NCI-H226 (cell line): ENCODE measurements at regions not wholly inside any gene's neighbourhood (a gene's known extent, or its start where the extent isn't known, plus 50 kb on each side); places are given as distances from the start of the nearest gene placed in this dataset.
"Not testable (repeated sequence)": the region's sequence is repeated elsewhere in the genome, so short reads cannot be mapped to it uniquely, and the experiment has no call there.

Source experiments
- DNase-seq: peaks from one replicate; pipeline ENCODE4 v3.0.0-alpha.2; 2015

GRCh38 chr13:81080911-81081454 is 740.1 kb upstream of the SPRY2 start:
- no peak for DNase-seq

GRCh38 chr13:81078048-81078447 is 737.1 kb upstream of the SPRY2 start:
- no peak for DNase-seq

GRCh38 chr13:81069822-81070221 is 728.9 kb upstream of the SPRY2 start:
- not testable (repeated sequence) for DNase-seq

GRCh38 chr13:81058916-81059290 is 718.0 kb upstream of the SPRY2 start:
- DNase-seq, result peak; percentile 22

GRCh38 chr13:81058211-81058915 is 717.4 kb upstream of the SPRY2 start:
- no peak for DNase-seq

- DNase-seq, result no peak
Observed at GRCh38 chr13:81051873-81052272, 710.9 kb upstream of the SPRY2 start.

GRCh38 chr13:81048026-81048461 is 707.1 kb upstream of the SPRY2 start:
- no peak for DNase-seq

- DNase-seq, result no peak
Observed at GRCh38 chr13:81041761-81042160, 700.8 kb upstream of the SPRY2 start.

GRCh38 chr13:81031996-81032395 is 691.1 kb upstream of the SPRY2 start:
- no peak for DNase-seq

- no peak for DNase-seq
Observed at GRCh38 chr13:81025091-81025490, 684.2 kb upstream of the SPRY2 start.

- DNase-seq, result no peak
Observed at GRCh38 chr13:81021284-81021840, 680.4 kb upstream of the SPRY2 start.

GRCh38 chr13:81020010-81020409 is 679.1 kb upstream of the SPRY2 start:
- DNase-seq, result no peak

- DNase-seq, result no peak
Observed at GRCh38 chr13:81018936-81019335, 678.0 kb upstream of the SPRY2 start.

GRCh38 chr13:81017513-81018152 is 676.7 kb upstream of the SPRY2 start:
- peak; percentile 15 for DNase-seq

- DNase-seq, result no peak
Observed at GRCh38 chr13:81012031-81012430, 671.1 kb upstream of the SPRY2 start.

GRCh38 chr13:81001828-81002385 is 661.0 kb upstream of the SPRY2 start:
- DNase-seq, result no peak

GRCh38 chr13:80998603-80999002 is 657.7 kb upstream of the SPRY2 start:
- not testable (repeated sequence) for DNase-seq

GRCh38 chr13:80989747-80990146 is 648.8 kb upstream of the SPRY2 start:
- no peak for DNase-seq

GRCh38 chr13:80989241-80989640 is 648.3 kb upstream of the SPRY2 start:
- no peak for DNase-seq

- no peak for DNase-seq
Observed at GRCh38 chr13:80988391-80989151, 647.6 kb upstream of the SPRY2 start.

GRCh38 chr13:80979035-80979641 is 638.2 kb upstream of the SPRY2 start:
- DNase-seq, result no peak

GRCh38 chr13:80977168-80977567 is 636.2 kb upstream of the SPRY2 start:
- no peak for DNase-seq

GRCh38 chr13:80975903-80976302 is 635.0 kb upstream of the SPRY2 start:
- no peak for DNase-seq
